LNCaP clone FGC (cell line): ENCODE measurements at regions not wholly inside any gene's neighbourhood (a gene's known extent, or its start where the extent isn't known, plus 50 kb on each side); places are given as distances from the start of the nearest gene placed in this dataset.

Experiments
- DNase-seq: peaks from one replicate; pipeline ENCODE4 v3.0.0-alpha.2; 2011; ENCODE audit warnings: low read depth
- H3K4me3 ChIP-seq: 2 replicates; pipeline ENCODE4 v1.5.1; 2011; ENCODE audit warnings: mild to moderate bottlenecking, low read depth, low read length, control low read depth
- TF ChIP-seq, protein P1 (sequence below): IDR thresholded peaks from 2 replicates; pipeline ENCODE4 v1.5.1; 2012; ENCODE audit warnings: mild to moderate bottlenecking; ENCODE audit not compliant: control insufficient read depth, insufficient read depth; ENCODE audit errors: extremely low read depth

DNA sequence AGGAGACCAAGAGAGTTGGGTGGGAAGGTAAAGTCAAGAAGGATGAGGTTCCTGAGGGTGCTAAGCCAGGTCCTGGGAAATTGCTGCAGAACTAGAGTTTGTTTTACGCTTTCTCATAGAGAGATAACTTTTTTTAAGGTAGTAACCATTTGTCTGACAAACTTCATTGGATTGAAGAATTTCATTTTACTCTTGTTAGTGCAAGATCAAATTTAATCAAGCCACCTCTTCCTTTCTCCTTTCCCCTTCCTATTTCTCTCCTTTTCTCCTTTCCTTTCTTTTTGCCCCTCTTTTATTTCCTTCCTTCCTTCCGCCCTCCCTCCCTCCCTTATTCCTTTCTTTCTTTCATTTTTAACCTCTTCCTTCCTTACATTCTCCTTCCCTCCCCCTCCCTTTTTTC is 65.4 kb downstream of the RDH14 start:
- no peak overlapping the region for H3K4me3 ChIP-seq
- no peak for DNase-seq
- TF ChIP-seq, protein P1, sequence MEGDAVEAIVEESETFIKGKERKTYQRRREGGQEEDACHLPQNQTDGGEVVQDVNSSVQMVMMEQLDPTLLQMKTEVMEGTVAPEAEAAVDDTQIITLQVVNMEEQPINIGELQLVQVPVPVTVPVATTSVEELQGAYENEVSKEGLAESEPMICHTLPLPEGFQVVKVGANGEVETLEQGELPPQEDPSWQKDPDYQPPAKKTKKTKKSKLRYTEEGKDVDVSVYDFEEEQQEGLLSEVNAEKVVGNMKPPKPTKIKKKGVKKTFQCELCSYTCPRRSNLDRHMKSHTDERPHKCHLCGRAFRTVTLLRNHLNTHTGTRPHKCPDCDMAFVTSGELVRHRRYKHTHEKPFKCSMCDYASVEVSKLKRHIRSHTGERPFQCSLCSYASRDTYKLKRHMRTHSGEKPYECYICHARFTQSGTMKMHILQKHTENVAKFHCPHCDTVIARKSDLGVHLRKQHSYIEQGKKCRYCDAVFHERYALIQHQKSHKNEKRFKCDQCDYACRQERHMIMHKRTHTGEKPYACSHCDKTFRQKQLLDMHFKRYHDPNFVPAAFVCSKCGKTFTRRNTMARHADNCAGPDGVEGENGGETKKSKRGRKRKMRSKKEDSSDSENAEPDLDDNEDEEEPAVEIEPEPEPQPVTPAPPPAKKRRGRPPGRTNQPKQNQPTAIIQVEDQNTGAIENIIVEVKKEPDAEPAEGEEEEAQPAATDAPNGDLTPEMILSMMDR = no peak

GRCh38 chr2:18492721-18493120 is 67.7 kb downstream of the RDH14 start:
- H3K4me3 ChIP-seq = no peak overlapping the region
- DNase-seq = no peak
- TF ChIP-seq, protein P1 = no peak

GRCh38 chr2:18491577-18491976 is 68.9 kb downstream of the RDH14 start:
- DNase-seq = no peak
- TF ChIP-seq, protein P1 = no peak
- no peak overlapping the region for H3K4me3 ChIP-seq

- no peak for DNase-seq
- no peak overlapping the region for H3K4me3 ChIP-seq
- TF ChIP-seq, protein P1 = no peak
Measured at GRCh38 chr2:18490901-18491300, 69.6 kb downstream of the RDH14 start.

- H3K4me3 ChIP-seq = no peak overlapping the region
- TF ChIP-seq, protein P1 = no peak
- DNase-seq = no peak
Measured at GRCh38 chr2:18487106-18487913, 73.1 kb downstream of the RDH14 start.

GRCh38 chr2:18484625-18485024 is 75.8 kb downstream of the RDH14 start:
- H3K4me3 ChIP-seq = no peak overlapping the region
- DNase-seq = peak; percentile 18
- TF ChIP-seq, protein P1 = no peak

DNA sequence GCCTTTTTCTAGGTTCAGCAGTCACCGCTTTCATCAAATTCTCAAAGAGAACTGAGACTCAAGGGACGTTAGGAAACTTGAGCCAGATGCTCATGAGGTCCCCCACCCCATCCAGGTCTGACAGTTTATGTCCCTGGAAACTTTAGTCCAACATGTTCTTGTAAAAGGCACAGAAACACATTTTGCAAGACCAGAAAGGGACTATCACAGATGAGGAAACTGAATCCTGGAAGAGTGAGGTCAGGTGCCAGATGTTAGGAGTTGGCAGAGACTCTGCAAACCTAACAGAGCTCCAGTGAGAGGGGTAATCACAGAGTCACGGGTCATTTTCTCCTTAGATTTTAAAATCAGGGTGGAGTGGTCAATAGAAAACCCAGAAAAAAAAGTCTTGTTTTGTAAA is 76.6 kb downstream of the RDH14 start:
- TF ChIP-seq, protein P1 = no peak
- no peak for DNase-seq
- no peak overlapping the region for H3K4me3 ChIP-seq
